OCI-LY1 (cell line): ENCODE measurements at regions not wholly inside any gene's neighbourhood (a gene's known extent, or its start where the extent isn't known, plus 50 kb on each side); places are given as distances from the start of the nearest gene placed in this dataset.

Source experiments
- H2AFZ ChIP-seq: fragments of 200-600 bp; sonication (generic), shearing (Covaris generic); 2 replicates; pipeline ENCODE4 v1.6.0; 2014; ENCODE audit warnings: antibody characterized with exemption, mild to moderate bottlenecking, low read length
- H3F3A ChIP-seq: fragments of 200-600 bp; sonication (generic), shearing (Covaris generic); 2 replicates; pipeline ENCODE4 v1.6.0; 2014; ENCODE audit warnings: mild to moderate bottlenecking, antibody characterized with exemption, low read length, moderate library complexity; ENCODE audit not compliant: insufficient read depth
- H3K27ac ChIP-seq: fragments of 200-600 bp; sonication (generic); 2 replicates; pipeline ENCODE4 v1.5.1; 2014; ENCODE audit warnings: low read length, mixed run types, mild to moderate bottlenecking, low read depth; ENCODE audit not compliant: poor library complexity, severe bottlenecking
- H3K27me3 ChIP-seq: fragments of 200-600 bp; sonication (generic); 2 replicates; pipeline ENCODE4 v1.6.0; 2014; ENCODE audit warnings: antibody characterized with exemption, mild to moderate bottlenecking, low read length, moderate library complexity; ENCODE audit not compliant: insufficient read depth
- H3K36me3 ChIP-seq: fragments of 200-600 bp; sonication (generic); 2 replicates; pipeline ENCODE4 v1.6.1; 2014; ENCODE audit warnings: mild to moderate bottlenecking, antibody characterized with exemption, low read length, moderate library complexity, mixed read lengths; ENCODE audit not compliant: insufficient read depth
- H3K4me1 ChIP-seq: fragments of 200-600 bp; sonication (generic); 2 replicates; pipeline ENCODE4 v1.5.1; 2014; ENCODE audit warnings: mild to moderate bottlenecking, low read length, moderate library complexity; ENCODE audit not compliant: insufficient read depth, severe bottlenecking
- H3K4me2 ChIP-seq: fragments of 200-600 bp; sonication (generic), shearing (Covaris generic); 2 replicates; pipeline ENCODE4 v1.6.1; 2014; ENCODE audit warnings: low read length
- H3K4me3 ChIP-seq: fragments of 200-600 bp; sonication (generic); 2 replicates; pipeline ENCODE4 v1.5.1; 2014; ENCODE audit warnings: low read length, low read depth, mild to moderate bottlenecking, mixed read lengths; ENCODE audit not compliant: poor library complexity, severe bottlenecking
- H3K79me2 ChIP-seq: fragments of 200-600 bp; shearing (Covaris generic); 2 replicates; pipeline ENCODE4 v1.6.1; 2016; ENCODE audit warnings: mixed run types, low read length, mixed read lengths; ENCODE audit not compliant: insufficient read depth
- H3K9ac ChIP-seq: fragments of 200-600 bp; sonication (generic), shearing (Covaris generic); 2 replicates; pipeline ENCODE4 v1.6.1; 2014; ENCODE audit warnings: mild to moderate bottlenecking, low read length, mixed read lengths
- H3K9me2 ChIP-seq: fragments of 200-600 bp; sonication (generic), shearing (Covaris generic); 2 replicates; pipeline ENCODE4 v1.6.1; 2014; ENCODE audit warnings: low read depth, mild to moderate bottlenecking, low read length, mixed read lengths
- H3K9me3 ChIP-seq: fragments of 200-600 bp; shearing (Covaris generic); 2 replicates; pipeline ENCODE4 v1.6.1; 2014; ENCODE audit warnings: low read length, mixed read lengths
- H4K20me1 ChIP-seq: fragments of 200-600 bp; sonication (generic), shearing (Covaris generic); 2 replicates; pipeline ENCODE4 v1.6.0; 2016; ENCODE audit warnings: mild to moderate bottlenecking, low read length; ENCODE audit not compliant: insufficient read depth
- CTCF ChIP-seq: fragments of 200-600 bp; sonication (generic), shearing (Covaris generic); IDR thresholded peaks from 2 replicates; pipeline ENCODE4 v1.5.1; 2017; ENCODE audit warnings: mild to moderate bottlenecking, antibody characterized with exemption, low read length, moderate library complexity, mixed read lengths
- EZH2 ChIP-seq: fragments of 200-600 bp; sonication (generic), shearing (Covaris generic); IDR thresholded peaks from 2 replicates; pipeline ENCODE4 v1.8.0; 2017; ENCODE audit warnings: borderline replicate concordance, mixed run types, mild to moderate bottlenecking, antibody characterized with exemption, low read length, moderate library complexity, mixed read lengths

- Histone ChIP-seq H3K4me2 (no peak overlapping the region), H3K79me2 (no peaks in the 10 kb centered on the region), H3K9me2 (no peaks in the 10 kb centered on the region)
Observed at GRCh38 chr2:236855176-236855865, 230.4 kb upstream of the COPS8 start.

GRCh38 chr2:236855866-236856847 is 229.5 kb upstream of the COPS8 start:
- H3F3A ChIP-seq = no peaks in the 10 kb centered on the region
- no peak overlapping the region for H3K9ac ChIP-seq
- H3K27me3 ChIP-seq = no peaks in the 10 kb centered on the region; the same call in 1 of the 2 replicates
- H4K20me1 ChIP-seq = no peaks in the 10 kb centered on the region
- H3K9me3 ChIP-seq = no peaks in the 10 kb centered on the region
- no peak overlapping the region for H2AFZ ChIP-seq
- H3K9me2 ChIP-seq = no peaks in the 10 kb centered on the region
- no peak overlapping the region for H3K27ac ChIP-seq
- no peak overlapping the region for H3K4me2 ChIP-seq
- H3K4me1 ChIP-seq = no peaks in the 10 kb centered on the region
- TF ChIP-seq CTCF (no peak), EZH2 (no peak)
- H3K36me3 ChIP-seq = no peaks in the 10 kb centered on the region
- no peak overlapping the region for H3K4me3 ChIP-seq
- no peaks in the 10 kb centered on the region for H3K79me2 ChIP-seq

More at GRCh38 chr2:236855176-236855865, 230.4 kb upstream of the COPS8 start:
- Histone ChIP-seq H4K20me1 (no peaks in the 10 kb centered on the region), H3K4me1 (no peaks in the 10 kb centered on the region), H3K27me3 (no peaks in the 10 kb centered on the region; the same call in 1 of the 2 replicates), H3K9me3 (no peaks in the 10 kb centered on the region), H3K36me3 (no peaks in the 10 kb centered on the region), H3F3A (no peaks in the 10 kb centered on the region), H3K4me3 (no peak overlapping the region), H2AFZ (no peak overlapping the region), H3K9ac (no peak overlapping the region), H3K27ac (no peak overlapping the region)
- no peak for TF ChIP-seq EZH2
- no peak for TF ChIP-seq CTCF

- H3K4me2 ChIP-seq = no peak overlapping the region
Observed at GRCh38 chr2:236856848-236857235, 228.8 kb upstream of the COPS8 start.

More at GRCh38 chr2:236856848-236857235, 228.8 kb upstream of the COPS8 start:
- Histone ChIP-seq H3K79me2 (no peaks in the 10 kb centered on the region), H3K27me3 (no peaks in the 10 kb centered on the region; the same call in 1 of the 2 replicates), H3K4me3 (no peak overlapping the region), H3K36me3 (no peaks in the 10 kb centered on the region), H4K20me1 (no peaks in the 10 kb centered on the region), H3K9me2 (no peaks in the 10 kb centered on the region), H3K27ac (no peak overlapping the region), H3K9me3 (no peaks in the 10 kb centered on the region), H3K4me1 (no peaks in the 10 kb centered on the region), H3F3A (no peaks in the 10 kb centered on the region), H3K9ac (no peak overlapping the region), H2AFZ (no peak overlapping the region)
- TF ChIP-seq CTCF = no peak
- no peak for TF ChIP-seq EZH2
